ENCODE measurements at regions not wholly inside any gene's neighbourhood (a gene's known extent, or its start where the extent isn't known, plus 50 kb on each side); places are given as distances from the start of the nearest gene placed in this dataset.
"Not testable (repeated sequence)": the region's sequence is repeated elsewhere in the genome, so short reads cannot be mapped to it uniquely, and the experiment has no call there.

GRCh38 chr1:198408716-198409115 lies 131.8 kb downstream of the ATP6V1G3 start:
- no peak for DNase-seq

GRCh38 chr1:198404632-198405031 lies 135.8 kb downstream of the ATP6V1G3 start:
- not testable (repeated sequence) for DNase-seq

GRCh38 chr1:198400063-198400462 lies 140.4 kb downstream of the ATP6V1G3 start:
- DNase-seq: no peak

GRCh38 chr1:198399452-198399851 lies 141.0 kb downstream of the ATP6V1G3 start:
- DNase-seq: no peak

GRCh38 chr1:198397208-198397808 lies 143.2 kb downstream of the ATP6V1G3 start:
- no peak for DNase-seq

GRCh38 chr1:198391393-198392020 lies 149.0 kb downstream of the ATP6V1G3 start:
- no peak for DNase-seq

- DNase-seq: no peak
Observed at GRCh38 chr1:198387587-198387986, 152.9 kb downstream of the ATP6V1G3 start.

GRCh38 chr1:198380275-198380674 lies 160.2 kb downstream of the ATP6V1G3 start:
- no peak for DNase-seq

GRCh38 chr1:198377702-198378101 lies 162.8 kb downstream of the ATP6V1G3 start:
- DNase-seq: no peak

- DNase-seq: no peak
Observed at GRCh38 chr1:198374288-198374687, 166.2 kb downstream of the ATP6V1G3 start.

- DNase-seq: no peak
Observed at GRCh38 chr1:198373376-198373775, 167.1 kb downstream of the ATP6V1G3 start.
